Heart right ventricle (tissue), 16 donors: ENCODE measurements at regions not wholly inside any gene's neighbourhood (a gene's known extent, or its start where the extent isn't known, plus 50 kb on each side); places are given as distances from the start of the nearest gene placed in this dataset.
A peak's percentile ranks its signal among the peaks of the same experiment; 100 is the strongest.

Experiments used
- ATAC-seq, 8 donors: fragments of 200-7000 bp; cut with Tn5 transposase; one replicate each; pipeline ENCODE4 v1.9.1; 2020; ENCODE audit warnings: mild to moderate bottlenecking in 8 of 8, moderate library complexity in 8 of 8, moderate number of reproducible peaks in 1 of 8
- DNase-seq, 2 donors: peaks; one replicate each; pipeline ENCODE4 v3.0.0-alpha.2; 2020
- H3K27ac ChIP-seq, 10 donors: fragments of 200-600 bp; sonication (generic) in 2 of 10; one replicate each; pipeline versions ENCODE4 v1.5.0 to v1.8.0; 2020 to 2022; ENCODE audit warnings: mild to moderate bottlenecking in 3 of 10
- H3K27me3 ChIP-seq, 7 donors: fragments of 200-600 bp; one replicate each; pipeline ENCODE4 v1.8.0; 2021 to 2022; ENCODE audit warnings: mild to moderate bottlenecking in 2 of 7
- H3K36me3 ChIP-seq, 9 donors: fragments of 200-600 bp; sonication (generic) in 1 of 9; one replicate each; pipeline versions ENCODE4 v1.5.0 to v1.8.0; 2020 to 2022; ENCODE audit warnings: mild to moderate bottlenecking in 2 of 9
- H3K4me1 ChIP-seq, 9 donors: fragments of 200-600 bp; sonication (generic) in 1 of 9; one replicate each; pipeline versions ENCODE4 v1.5.0 to v1.8.0; 2020 to 2022; ENCODE audit warnings: mild to moderate bottlenecking in 4 of 9
- H3K4me3 ChIP-seq, 10 donors: fragments of 200-600 bp; sonication (generic) in 2 of 10; one replicate each; pipeline versions ENCODE4 v1.5.0 to v1.8.0; 2020 to 2022; ENCODE audit warnings: mild to moderate bottlenecking in 7 of 10, moderate library complexity in 2 of 10
- H3K9me3 ChIP-seq, 11 donors: fragments of 200-600 bp in 10 of 11; sonication (generic) in 2 of 11; one replicate each; pipeline versions ENCODE4 v1.5.0 to v1.8.0; 2013 to 2022; ENCODE audit warnings: mild to moderate bottlenecking in 2 of 11, control low read depth in 1 of 11, moderate library complexity in 1 of 11
- WGBS, 2 donors: extraction: QIAGEN DNeasy Blood & Tissue Kit; methylation state at CpG; one replicate each; pipeline ENCODE4 v1.1.7; 2013; ENCODE audit warnings: inconsistent platforms in 1 of 2; 5-methylcytosine and 5-hydroxymethylcytosine counted together
- intact Hi-C, 10 donors: fragments of 100-400 bp; cut with DNase I; formaldehyde crosslinking; loops; one replicate each; pipeline versions ENCODE4 v1.11.1 to v1.14.2; 2022
- TF ChIP-seq, protein P1 (sequence below), 9 donors: fragments of 200-600 bp; sonication (generic) in 2 of 9; IDR thresholded peaks; one replicate each; pipeline versions ENCODE4 v1.5.0 to v1.8.0; 2021 to 2022; ENCODE audit warnings: antibody characterized with exemption in 9 of 9, mild to moderate bottlenecking in 5 of 9, moderate library complexity in 1 of 9
- donor health status: Arrhythmogenic right ventricular cardiomyopathy.
- donor health status: ischemic (EF 13 %, LVEDD 7.1; RV severe dilation, severe dysfunction).
- donor health status: healthy with polysubstance abuse.
- donor health status: DM: no; HTN: yes; CAD: no.
- donor health status: DM: no; HTN: no; CAD: no.
- donor health status: ischemic (EF 25% LVEDD 6.9; RV normal size, moderate dysfunction).
- donor health status: ischemic (EF 25% LVEDD 5.7; RV mildly dilated, moderate dysfunction).
- donor health status: healthy.
- donor health status: DM: yes; HTN: yes; CAD: no.
- donor health status: Ischemic cardiomyopathy.
- donor health status: ischemic (EF 35%, LVEDD 5.7; RV mildly dilated, moderate dysfunction).
- donor health status: nonischemic (EF 11% LVEDD 7.7; RV severe dilation, severe dysfunction).
- donor health status: DM: yes; HTN: yes; CAD: no.
- donor health status: PGD.
- donor health status: ischemic (EF 29% LVEDD 5.4; RV normal size, mild dysfunction).
- donor health status: nonischemic (EF 23%, LVEDD 6.1; RV moderate dilation, normal function).

DNA sequence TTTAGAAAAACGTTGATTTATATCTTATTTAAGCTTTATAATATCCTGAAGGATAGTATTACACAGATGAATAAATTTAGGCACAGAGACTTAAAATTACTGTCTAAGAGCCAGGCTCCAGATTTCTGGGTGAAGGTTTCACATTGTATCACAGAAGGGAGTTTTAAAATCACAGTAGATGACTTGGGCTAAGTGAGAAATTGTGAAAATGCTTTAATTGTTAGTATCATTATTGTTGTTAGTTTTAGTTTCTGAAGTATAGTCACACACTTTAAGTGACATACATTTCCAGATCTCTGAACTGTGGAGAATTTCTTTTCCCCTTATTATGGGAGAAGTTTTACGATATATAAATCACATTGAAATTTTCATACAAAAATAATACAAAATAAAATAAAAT, 83.5 kb downstream of the NDUFS5 start:
- WGBS, 2 donors: 89 to 94% methylated on average over 2 of the region's 2 CpGs
- Histone ChIP-seq H3K9me3 (no peaks in the 10 kb centered on the region), H3K36me3 (peaks cover 0 to 5% (median 0%) of the 10 kb centered on the region in 9 donors), H3K27me3 (peaks cover 0 to 4% (median 0%) of the 10 kb centered on the region in 7 donors), H3K4me1 (peaks cover 4 to 85% (median 51%) of the 10 kb centered on the region in 9 donors), H3K4me3 (no peak overlapping the region), H3K27ac (peak overlapping the region in 1 of 10 donors; percentile 64)
- intact Hi-C loops: loop anchor here in 5 of 10 donors (5.0 to 10.0 kb wide), 5 partner anchors 33 to 425 kb away; no protein-coding TSS in a partner anchor
- ATAC-seq (no peak), DNase-seq (no peak)
- TF ChIP-seq, protein P1, sequence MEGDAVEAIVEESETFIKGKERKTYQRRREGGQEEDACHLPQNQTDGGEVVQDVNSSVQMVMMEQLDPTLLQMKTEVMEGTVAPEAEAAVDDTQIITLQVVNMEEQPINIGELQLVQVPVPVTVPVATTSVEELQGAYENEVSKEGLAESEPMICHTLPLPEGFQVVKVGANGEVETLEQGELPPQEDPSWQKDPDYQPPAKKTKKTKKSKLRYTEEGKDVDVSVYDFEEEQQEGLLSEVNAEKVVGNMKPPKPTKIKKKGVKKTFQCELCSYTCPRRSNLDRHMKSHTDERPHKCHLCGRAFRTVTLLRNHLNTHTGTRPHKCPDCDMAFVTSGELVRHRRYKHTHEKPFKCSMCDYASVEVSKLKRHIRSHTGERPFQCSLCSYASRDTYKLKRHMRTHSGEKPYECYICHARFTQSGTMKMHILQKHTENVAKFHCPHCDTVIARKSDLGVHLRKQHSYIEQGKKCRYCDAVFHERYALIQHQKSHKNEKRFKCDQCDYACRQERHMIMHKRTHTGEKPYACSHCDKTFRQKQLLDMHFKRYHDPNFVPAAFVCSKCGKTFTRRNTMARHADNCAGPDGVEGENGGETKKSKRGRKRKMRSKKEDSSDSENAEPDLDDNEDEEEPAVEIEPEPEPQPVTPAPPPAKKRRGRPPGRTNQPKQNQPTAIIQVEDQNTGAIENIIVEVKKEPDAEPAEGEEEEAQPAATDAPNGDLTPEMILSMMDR (IDR thresholded peaks at IDR 0.05): no peak

GRCh38 chr1:39110325-39110851, 84.2 kb downstream of the NDUFS5 start:
- DNase-seq: no peak
- no peaks in the 10 kb centered on the region for H3K9me3 ChIP-seq
- H3K36me3 ChIP-seq: peaks cover 0 to 5% (median 0%) of the 10 kb centered on the region in 9 donors
- H3K4me3 ChIP-seq: no peak overlapping the region
- H3K4me1 ChIP-seq: peaks cover 4 to 90% (median 55%) of the 10 kb centered on the region in 9 donors
- 60 to 77% methylated on average over 3 of the region's 3 CpGs for WGBS, 2 donors
- peak overlapping the region in 4 of 10 donors; percentile 7 to 64 (median 32) for H3K27ac ChIP-seq
- peak in 5 of 8 donors; percentile 9 to 58 (median 32) for ATAC-seq
- TF ChIP-seq, protein P1 (IDR thresholded peaks at IDR 0.05): no peak
- intact Hi-C loops: no loop called here
- peaks cover 0 to 4% (median 0%) of the 10 kb centered on the region in 7 donors for H3K27me3 ChIP-seq

DNA sequence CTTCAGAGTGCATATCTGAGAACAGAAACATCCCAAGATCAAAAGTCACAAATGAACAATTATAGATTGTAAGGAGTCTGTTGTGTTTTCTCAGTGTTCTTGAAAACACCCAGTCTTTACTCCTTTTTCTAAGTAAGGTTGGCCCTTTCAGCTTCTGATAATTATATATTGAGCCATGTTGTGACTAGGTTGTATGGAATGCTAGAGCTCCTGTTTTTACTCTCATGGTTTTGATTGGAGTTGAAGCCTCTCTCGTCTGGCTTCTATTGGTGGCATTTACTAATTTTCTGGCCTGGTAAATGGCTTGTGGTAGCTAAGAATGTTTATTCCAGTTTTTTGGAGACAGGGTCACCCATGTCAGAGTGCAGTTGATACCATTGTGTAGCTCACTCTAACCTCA, 84.7 kb downstream of the NDUFS5 start:
- peak overlapping the region in 4 of 10 donors; percentile 10 to 64 (median 32) for H3K27ac ChIP-seq
- WGBS, 2 donors: 76 to 80% methylated on average over 1 of the region's 1 CpG

GRCh38 chr1:39113109-39113743, 87.1 kb downstream of the NDUFS5 start:
- 59 to 65% methylated on average over 2 of the region's 2 CpGs for WGBS, 2 donors

More for the DNA sequence above, 84.7 kb downstream of the NDUFS5 start:
- no peak overlapping the region for H3K4me3 ChIP-seq
- H3K36me3 ChIP-seq: peaks cover 0 to 5% (median 0%) of the 10 kb centered on the region in 9 donors
- DNase-seq (no peak), ATAC-seq (no peak)
- intact Hi-C loops: no loop called here
- H3K4me1 ChIP-seq: peaks cover 4 to 95% (median 60%) of the 10 kb centered on the region in 9 donors
- TF ChIP-seq, protein P1 (IDR thresholded peaks at IDR 0.05): no peak
- H3K9me3 ChIP-seq: no peaks in the 10 kb centered on the region
- H3K27me3 ChIP-seq: peaks cover 0 to 4% (median 0%) of the 10 kb centered on the region in 7 donors

More at GRCh38 chr1:39113109-39113743, 87.1 kb downstream of the NDUFS5 start:
- Histone ChIP-seq H3K36me3 (peaks cover 0 to 5% (median 0%) of the 10 kb centered on the region in 9 donors), H3K4me3 (no peak overlapping the region), H3K4me1 (peaks cover 0 to 97% (median 62%) of the 10 kb centered on the region in 9 donors), H3K27ac (no peak overlapping the region), H3K27me3 (no peaks in the 10 kb centered on the region), H3K9me3 (no peaks in the 10 kb centered on the region)
- ATAC-seq: no peak
- TF ChIP-seq, protein P1 (IDR thresholded peaks at IDR 0.05): no peak
- intact Hi-C loops: no loop called here
- no peak for DNase-seq
